Prostate gland (tissue), 2 donors: ENCODE measurements at regions not wholly inside any gene's neighbourhood (a gene's known extent, or its start where the extent isn't known, plus 50 kb on each side); places are given as distances from the start of the nearest gene placed in this dataset.

Experiments
- POLR2AphosphoS5 ChIP-seq: sonication (generic); formaldehyde crosslinking; IDR thresholded peaks from one replicate; pipeline ENCODE4 v1.6.1; 2017; ENCODE audit warnings: antibody characterized with exemption
- TF ChIP-seq, protein P1 (sequence below), 4 experiments: fragments of 200-600 bp in 2 of 4; fragments of 450-650 bp in 2 of 4; sonication (generic) in 2 of 4; IDR thresholded peaks; 1 replicate in 3 of 4; 2 replicates in 1 of 4; pipeline ENCODE4 v1.5.1; 2016 to 2019; ENCODE audit warnings: antibody characterized with exemption in 4 of 4, mild to moderate bottlenecking in 2 of 4, moderate library complexity in 2 of 4

DNA sequence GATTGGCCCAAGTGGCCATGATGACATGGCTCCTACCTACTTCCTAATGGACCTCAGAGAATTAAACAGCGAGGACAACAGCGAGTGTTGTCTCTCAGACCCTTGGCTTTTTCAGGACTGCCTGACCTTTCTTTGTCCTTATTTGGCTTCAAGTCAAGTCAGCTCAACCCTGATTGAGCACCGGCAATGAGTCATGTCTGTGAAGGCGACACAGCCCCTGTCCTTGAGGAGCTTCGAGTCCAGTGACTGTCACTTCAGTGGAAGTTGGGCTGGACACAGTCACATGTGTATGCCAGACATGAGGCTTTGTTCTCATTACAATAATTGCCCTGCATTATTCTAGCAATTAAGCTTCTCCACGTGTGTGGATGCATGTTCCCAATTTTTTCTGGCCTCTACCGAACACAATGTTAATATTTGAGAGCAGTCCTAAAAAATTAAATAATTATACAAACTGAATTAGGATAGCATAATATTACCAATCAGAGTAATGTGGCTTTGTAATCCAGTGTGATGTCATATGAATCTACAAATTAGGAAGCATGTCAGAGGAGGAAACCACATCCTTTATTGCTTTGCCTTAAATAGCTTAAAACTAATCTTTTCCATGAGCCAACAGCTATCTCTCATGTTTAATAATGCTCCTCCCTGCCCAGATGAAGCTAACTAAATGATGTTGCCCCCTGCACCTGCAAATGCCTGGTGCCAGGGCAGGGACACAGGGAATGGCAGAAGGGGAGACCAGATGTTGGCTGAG, 178.6 kb downstream of the CDH26 start:
- TF ChIP-seq, protein P1, sequence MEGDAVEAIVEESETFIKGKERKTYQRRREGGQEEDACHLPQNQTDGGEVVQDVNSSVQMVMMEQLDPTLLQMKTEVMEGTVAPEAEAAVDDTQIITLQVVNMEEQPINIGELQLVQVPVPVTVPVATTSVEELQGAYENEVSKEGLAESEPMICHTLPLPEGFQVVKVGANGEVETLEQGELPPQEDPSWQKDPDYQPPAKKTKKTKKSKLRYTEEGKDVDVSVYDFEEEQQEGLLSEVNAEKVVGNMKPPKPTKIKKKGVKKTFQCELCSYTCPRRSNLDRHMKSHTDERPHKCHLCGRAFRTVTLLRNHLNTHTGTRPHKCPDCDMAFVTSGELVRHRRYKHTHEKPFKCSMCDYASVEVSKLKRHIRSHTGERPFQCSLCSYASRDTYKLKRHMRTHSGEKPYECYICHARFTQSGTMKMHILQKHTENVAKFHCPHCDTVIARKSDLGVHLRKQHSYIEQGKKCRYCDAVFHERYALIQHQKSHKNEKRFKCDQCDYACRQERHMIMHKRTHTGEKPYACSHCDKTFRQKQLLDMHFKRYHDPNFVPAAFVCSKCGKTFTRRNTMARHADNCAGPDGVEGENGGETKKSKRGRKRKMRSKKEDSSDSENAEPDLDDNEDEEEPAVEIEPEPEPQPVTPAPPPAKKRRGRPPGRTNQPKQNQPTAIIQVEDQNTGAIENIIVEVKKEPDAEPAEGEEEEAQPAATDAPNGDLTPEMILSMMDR (IDR thresholded peaks at IDR 0.05): no peak
- TF ChIP-seq POLR2AphosphoS5: no peak
